Ovary (tissue), 3 donors: ENCODE measurements at regions not wholly inside any gene's neighbourhood (a gene's known extent, or its start where the extent isn't known, plus 50 kb on each side); places are given as distances from the start of the nearest gene placed in this dataset.

Experiments
- EP300 ChIP-seq: sonication (generic); formaldehyde crosslinking; IDR thresholded peaks from one replicate; pipeline ENCODE4 v1.6.1; 2017; ENCODE audit warnings: antibody characterized with exemption
- POLR2A ChIP-seq: fragments of 450-650 bp; IDR thresholded peaks from one replicate; pipeline ENCODE4 v1.6.1; 2017; ENCODE audit warnings: antibody characterized with exemption, mild to moderate bottlenecking, moderate library complexity
- TF ChIP-seq, protein P1 (sequence below), 3 donors: fragments of 450-650 bp in 2 of 3; fragments of 200-600 bp in 1 of 3; IDR thresholded peaks; one replicate each; pipeline versions ENCODE4 v1.5.1 to v1.8.0; 2016 to 2022; ENCODE audit warnings: antibody characterized with exemption in 3 of 3, mild to moderate bottlenecking in 1 of 3
- donor health status: DM: no; HTN: no; CAD: no.

DNA sequence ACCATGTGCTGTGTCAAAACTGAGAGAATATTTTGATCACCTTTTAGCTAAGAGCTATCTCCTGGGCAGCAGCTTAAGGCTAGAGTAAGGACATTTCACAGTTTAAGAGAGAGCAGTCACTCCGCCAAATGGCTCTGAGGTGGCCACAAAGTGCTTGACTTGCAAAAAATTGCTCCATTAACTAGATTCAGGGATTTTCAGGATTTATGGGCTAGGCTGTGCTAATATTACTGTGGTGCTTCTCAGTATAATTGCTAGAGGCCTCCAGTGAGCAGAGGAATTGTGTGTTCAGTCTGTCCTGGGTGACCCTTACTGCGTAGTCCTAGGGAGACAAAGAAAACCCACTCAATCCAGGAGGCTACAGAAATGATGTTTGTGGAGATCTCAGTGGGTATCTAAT, 65.2 kb downstream of the PALM2AKAP2 start:
- TF ChIP-seq POLR2A (no peak), EP300 (no peak)
- TF ChIP-seq, protein P1, sequence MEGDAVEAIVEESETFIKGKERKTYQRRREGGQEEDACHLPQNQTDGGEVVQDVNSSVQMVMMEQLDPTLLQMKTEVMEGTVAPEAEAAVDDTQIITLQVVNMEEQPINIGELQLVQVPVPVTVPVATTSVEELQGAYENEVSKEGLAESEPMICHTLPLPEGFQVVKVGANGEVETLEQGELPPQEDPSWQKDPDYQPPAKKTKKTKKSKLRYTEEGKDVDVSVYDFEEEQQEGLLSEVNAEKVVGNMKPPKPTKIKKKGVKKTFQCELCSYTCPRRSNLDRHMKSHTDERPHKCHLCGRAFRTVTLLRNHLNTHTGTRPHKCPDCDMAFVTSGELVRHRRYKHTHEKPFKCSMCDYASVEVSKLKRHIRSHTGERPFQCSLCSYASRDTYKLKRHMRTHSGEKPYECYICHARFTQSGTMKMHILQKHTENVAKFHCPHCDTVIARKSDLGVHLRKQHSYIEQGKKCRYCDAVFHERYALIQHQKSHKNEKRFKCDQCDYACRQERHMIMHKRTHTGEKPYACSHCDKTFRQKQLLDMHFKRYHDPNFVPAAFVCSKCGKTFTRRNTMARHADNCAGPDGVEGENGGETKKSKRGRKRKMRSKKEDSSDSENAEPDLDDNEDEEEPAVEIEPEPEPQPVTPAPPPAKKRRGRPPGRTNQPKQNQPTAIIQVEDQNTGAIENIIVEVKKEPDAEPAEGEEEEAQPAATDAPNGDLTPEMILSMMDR (IDR thresholded peaks at IDR 0.05) = no peak
